GM21515 (cell line): ENCODE measurements at regions not wholly inside any gene's neighbourhood (a gene's known extent, or its start where the extent isn't known, plus 50 kb on each side); places are given as distances from the start of the nearest gene placed in this dataset.

Source experiments
- ATAC-seq: cut with Tn5 transposase; IDR thresholded peaks from one replicate; pipeline ENCODE4 v1.9.1; 2021; ENCODE audit not compliant: unreplicated experiment

- ATAC-seq, result no peak
These were observed 123.5 kb downstream of the MBD2 start for GRCh38 chr18:54100920-54101470.

GRCh38 chr18:54100466-54100865, 124.0 kb downstream of the MBD2 start:
- ATAC-seq, result no peak

GRCh38 chr18:54094474-54094873, 130.0 kb downstream of the MBD2 start:
- no peak for ATAC-seq

DNA sequence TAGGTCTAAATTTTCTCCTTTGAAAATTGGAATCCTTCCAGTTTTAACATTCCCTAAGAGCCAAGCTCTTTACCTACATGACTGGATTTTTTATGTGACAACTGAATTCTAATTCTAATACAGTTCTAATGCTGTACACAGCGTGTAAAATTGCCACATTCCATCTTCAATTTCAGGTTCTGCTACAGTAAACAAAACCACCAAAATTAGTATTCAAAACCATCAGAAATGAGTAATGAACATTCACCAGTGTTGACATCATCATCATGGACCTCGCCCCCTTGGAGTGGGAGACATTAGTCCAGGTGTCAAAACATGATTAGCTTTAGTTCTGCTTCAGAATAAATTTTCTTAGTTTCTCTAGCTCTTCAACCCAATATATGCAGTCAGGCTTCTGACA, 133.6 kb downstream of the MBD2 start:
- ATAC-seq, result no peak

GRCh38 chr18:54089749-54090459, 134.6 kb downstream of the MBD2 start:
- ATAC-seq, result no peak

DNA sequence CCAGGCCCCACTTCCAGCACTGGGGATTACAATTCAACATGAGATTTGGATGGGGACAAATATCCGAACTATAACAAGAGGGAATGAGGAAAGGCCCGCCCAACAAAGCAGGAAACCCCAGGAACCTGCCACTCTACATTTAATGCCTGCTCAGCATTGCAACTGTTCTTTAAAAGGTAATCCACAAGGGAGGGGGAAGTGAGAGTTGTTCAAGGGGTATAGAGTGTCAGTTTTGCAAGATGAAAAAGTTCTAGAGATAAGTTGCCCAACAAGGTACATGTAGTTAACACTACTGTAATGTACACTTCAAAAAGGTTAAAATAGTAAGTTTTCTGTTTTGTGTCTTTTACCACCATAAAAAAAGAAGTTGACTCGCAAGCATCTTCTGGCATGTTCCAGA, 137.6 kb downstream of the MBD2 start:
- no peak for ATAC-seq

DNA sequence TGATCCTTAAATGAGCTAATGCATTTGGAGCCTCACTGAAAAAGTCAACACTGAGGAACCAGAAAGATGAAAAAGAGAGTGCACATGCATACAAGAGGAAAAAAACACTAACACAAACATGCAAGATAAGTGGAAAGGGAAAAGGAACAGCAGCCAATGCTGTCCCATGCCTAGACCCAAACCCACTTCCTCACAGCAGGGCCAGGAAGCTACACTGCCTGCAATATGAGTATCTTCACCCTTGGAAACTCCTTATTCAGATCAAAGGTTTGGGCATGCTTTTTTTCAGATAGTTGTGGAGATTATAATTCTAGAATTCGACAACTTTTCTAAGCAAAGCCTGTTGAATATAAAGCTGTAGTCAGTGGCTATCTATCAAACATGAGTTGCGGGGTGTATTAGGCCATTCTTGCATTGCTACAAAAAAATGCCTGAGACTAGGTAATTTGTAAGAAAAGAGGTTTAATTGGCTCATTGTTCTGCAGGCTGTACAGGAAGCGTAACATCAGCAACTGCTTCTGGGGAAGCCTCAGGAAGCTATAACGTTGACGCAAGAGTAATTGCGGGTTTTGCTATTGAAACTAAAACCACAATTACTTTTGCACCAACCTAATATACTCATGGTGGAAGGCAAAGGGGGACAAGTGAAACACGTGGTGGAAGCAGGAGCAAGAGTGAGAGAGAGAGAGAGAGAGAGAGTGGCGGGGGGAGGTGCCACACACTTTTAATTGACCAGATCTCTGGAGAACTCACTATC, 138.2 kb downstream of the MBD2 start:
- ATAC-seq, result peak; percentile 78

- ATAC-seq, result no peak
These were observed 143.6 kb downstream of the MBD2 start for GRCh38 chr18:54080858-54081257.

DNA sequence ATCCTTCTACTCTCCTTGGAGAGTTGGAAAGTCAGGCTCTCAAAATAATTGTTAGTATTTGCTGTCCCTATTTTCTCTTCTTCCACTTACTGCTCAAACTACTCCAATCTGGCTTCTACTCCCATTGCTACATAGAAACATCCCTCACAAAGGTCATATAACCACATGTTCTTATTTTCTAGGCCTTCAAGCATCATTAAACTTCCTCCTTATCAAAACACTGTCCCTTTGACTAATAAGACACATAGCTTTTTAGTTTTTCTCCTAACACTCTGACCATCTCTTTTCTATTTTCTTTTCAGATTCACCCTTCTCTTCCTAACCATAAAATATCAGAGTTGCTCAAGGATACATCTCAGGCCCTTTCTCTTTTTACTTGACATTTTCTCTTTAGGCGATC, 148.3 kb downstream of the MBD2 start:
- ATAC-seq, result no peak

- no peak for ATAC-seq
These were observed 148.8 kb downstream of the MBD2 start for GRCh38 chr18:54075689-54076088.

DNA sequence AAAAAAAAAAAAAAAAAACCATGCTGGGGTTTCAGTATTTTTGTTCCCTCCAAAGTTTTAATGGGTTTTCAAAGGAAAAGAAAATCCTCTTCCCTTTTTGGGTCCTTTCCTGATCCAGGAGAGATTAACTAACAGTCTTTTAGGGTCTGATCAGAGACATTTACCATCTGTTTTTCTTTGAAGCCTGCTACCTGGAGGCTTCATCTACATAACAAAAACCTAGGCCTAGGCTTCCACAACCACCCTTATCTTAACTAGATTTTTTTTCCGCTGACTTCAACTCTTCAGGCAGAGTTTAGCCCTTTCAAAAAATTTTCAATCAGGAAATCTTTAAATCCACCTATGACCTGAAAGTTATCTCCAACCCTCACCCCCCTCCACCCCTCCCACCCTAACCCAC, 154.7 kb downstream of the MBD2 start:
- ATAC-seq, result no peak

DNA sequence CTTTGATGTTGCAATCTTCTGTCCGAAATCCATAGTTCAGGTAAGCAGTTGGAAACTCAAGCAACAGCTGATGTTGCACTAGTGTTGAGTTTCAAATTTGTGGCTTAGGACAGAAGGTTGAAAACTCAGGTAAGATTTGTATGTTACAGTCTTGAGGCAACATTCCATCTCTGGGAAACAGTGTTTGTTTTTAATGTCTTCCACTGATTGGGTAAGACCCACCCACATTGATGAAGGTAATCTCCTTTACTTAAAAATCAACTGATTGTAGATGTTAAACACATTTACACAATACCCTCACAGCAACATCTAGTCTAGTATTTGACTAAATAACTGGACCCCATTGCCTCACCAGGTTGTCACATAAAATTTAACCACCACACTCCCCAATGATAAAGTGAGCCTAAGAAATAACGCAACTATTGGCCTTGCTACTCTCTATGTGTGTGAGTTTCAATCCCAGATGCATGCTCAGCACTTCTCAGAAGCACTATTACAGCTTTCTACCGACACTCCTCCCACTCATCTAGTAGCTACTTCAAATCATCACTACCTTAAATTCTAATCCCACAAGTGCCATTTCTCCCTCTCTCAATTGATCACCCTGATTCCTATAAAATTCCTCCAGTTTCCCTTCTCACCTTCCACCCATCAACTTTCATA, 164.0 kb downstream of the MBD2 start:
- no peak for ATAC-seq

DNA sequence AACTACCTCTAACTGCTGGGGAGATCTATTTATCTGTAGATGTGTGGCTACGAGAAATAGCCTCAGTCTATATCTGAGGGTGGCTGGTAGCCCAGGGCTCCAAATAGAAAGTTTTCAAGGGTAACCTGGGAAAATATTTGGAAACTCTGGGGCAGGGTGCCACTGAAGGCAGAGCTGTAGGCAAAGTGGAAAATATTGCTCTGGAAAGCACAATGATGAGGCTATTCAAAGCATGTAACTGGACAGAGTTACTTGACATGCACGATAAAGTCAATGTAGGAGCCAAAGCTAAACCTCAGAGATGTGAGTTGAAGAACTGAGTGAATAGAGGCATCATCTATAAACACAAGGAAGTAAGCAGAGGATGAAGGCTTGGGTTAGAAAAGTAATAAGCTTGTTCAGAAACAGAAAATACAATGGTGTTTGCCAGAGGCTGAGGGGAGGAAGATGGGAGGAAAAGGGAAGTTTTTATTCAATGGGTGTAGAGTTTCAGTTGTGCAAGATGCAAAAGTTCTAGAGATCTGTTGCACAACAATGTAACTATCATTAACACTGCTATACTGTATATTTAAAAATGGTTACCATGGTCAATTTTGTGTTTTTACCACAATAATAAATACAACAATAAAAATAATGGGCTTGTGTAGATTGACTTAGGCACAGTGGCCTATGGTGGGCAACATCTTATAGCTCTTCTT, 171.6 kb downstream of the MBD2 start:
- no peak for ATAC-seq

DNA sequence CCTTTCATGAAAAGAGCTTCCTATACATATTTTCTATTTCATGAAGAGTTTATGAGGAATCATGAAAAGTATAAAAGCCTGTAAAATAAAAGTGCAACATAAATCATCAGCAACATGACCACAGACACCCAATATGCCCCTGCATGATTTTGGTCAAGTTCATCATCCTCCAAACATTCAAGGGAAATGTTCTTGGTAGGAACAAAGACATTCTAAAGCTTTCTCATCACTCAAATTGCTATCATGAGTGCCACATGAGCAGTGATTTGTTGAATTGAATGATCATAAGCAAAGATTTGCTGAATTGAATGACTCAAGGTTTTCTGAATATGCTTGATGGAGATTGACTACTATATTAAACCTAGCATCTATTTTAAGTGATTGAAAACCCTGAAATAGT, 172.2 kb downstream of the MBD2 start:
- ATAC-seq, result no peak

DNA sequence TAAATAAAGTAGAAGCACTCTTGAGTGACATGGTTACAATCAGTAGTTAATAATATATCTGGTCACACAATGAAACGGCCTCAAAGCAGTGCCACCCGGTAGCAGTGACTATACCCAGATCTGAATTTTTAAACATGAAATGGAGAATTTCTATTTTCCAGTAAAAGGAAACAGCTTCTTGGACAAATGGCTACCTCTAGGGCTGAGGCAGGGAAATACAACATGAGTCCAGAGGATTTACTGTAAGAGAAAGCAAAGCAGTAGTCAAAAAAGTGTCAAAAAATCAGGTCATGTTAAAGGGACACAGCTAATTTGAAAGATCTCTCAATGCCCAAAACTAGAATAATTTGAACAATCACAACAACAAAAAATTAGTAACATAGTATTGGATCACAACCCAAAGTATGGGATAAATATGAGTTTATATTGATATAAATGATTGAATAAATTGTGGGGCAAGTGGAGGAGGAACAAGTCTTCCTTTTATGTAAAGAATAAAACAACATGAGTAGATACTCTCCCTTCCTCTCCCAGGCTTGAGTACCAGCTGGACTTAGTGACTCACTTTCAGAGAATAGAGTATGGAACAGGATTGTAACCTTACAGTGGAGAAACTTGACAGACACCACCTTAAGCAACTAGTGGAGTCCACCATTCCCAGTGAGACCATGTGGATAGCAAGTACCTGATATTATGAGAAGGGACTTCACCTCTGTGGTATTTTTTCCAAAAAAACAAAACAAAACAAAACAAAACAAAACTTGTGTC, 180.8 kb downstream of the MBD2 start:
- ATAC-seq, result no peak

DNA sequence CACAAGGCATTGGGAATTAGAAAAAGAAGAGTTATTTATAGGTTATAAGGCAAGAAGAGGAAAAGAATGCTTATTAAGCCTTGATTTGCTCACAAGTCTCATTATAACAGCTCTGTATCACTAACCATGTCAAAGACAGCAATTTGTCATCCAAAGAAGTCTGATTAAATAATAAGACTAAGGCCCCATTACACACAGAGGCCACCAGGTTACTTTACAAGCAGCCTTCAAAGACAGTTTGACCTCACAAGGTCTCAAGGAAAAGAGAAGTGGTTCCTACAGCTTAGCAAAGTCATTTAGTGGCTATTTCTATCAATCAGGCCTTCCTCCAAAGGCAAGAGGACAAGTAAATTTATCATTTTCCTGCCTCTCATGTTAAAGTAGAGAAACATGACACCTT, 188.5 kb downstream of the MBD2 start:
- ATAC-seq, result no peak

GRCh38 chr18:54033052-54033451, 191.4 kb downstream of the MBD2 start:
- ATAC-seq, result no peak

DNA sequence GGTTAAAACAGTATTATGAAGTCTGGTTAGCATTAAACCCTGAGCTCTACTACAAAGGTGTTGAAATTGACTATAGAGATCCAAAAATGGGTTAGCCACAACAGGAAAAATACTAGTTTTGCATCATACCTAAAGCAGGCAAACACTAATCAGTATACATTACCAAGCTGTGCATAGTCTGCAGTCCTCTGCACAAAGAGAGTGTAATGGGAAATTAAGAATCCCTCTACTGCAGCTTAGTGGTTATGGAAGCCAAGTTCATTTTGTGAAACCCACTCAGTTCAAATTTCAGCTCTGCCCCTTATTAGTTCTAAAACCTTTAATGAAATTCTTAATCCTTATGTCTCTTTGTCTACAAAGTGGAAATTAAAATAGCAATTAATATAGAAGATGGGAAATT, 192.1 kb downstream of the MBD2 start:
- no peak for ATAC-seq

- ATAC-seq, result no peak
These were observed 193.2 kb downstream of the MBD2 start for GRCh38 chr18:54031243-54031642.

DNA sequence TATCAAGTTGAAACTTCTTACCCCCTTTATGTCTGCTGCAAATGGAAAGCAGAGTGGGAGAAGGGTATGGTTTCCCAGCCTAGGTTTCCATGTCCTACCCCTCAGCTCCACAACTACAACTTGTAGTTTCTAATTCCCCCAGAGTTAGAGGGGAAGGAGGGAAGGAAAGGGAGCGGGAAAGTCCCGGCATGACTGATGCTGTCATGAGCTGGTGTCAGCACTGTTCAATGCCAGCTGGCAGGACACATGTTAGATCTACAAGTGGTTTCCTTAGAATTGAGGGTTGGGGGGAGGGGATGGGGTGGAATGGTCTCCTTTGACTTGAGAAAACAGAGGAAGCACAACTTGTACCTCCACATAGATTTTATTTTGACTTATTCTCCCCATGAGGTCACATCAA, 194.0 kb downstream of the MBD2 start:
- no peak for ATAC-seq

DNA sequence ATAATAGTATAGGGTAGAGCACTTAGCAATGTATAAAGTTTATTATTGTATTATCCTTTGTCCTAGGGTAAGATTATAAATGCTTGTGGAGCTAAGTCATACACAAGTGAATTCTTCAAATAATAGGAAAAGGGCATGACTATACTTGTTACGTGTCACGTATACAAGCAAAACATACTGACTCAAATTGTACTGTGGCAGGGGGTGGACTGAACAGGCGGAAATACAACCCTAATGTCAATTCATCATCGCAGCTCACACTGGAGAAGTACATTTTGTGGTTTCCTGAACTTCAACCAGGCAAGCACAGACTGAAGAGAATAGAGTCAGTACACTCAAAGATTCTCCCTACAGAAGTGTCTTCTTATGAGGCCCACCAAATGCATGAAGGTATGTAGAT, 201.0 kb downstream of the MBD2 start:
- ATAC-seq, result no peak
